ENCODE measurements at regions not wholly inside any gene's neighbourhood (a gene's known extent, or its start where the extent isn't known, plus 50 kb on each side); places are given as distances from the start of the nearest gene placed in this dataset.

DNA sequence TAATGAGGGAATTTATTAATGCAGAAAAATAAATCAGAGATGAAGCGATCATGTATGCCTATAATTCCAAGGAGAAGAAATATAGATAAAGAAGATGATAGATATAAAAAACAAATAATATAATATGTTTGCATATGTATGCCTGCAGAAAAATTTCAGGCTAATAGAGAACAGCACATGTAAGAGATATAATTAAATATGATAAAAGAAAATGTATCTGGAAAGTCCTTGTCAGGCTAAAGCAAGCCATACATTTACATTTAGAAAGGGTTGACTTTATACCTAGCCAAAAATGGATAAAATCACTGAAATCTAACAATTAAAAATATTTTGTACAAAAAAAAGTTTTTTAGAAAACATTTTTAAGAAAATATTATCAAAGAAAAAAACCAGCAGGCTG lies 454.1 kb downstream of the C6orf118 start:
- no peak for TF ChIP-seq CTCF (IDR thresholded peaks at IDR 0.05; ENCODE audit: control insufficient read depth, insufficient read depth, low read depth, low read length, missing control alignments)
- DNase-seq (ENCODE audit: low read depth) = no peak
- H3K4me3 ChIP-seq (ENCODE audit: control insufficient read depth, low read depth, low read length) = no peak overlapping the region

- DNase-seq (ENCODE audit: low read depth) = no peak
- TF ChIP-seq CTCF (IDR thresholded peaks at IDR 0.05; ENCODE audit: control insufficient read depth, insufficient read depth, low read depth, low read length, missing control alignments) = no peak
- H3K4me3 ChIP-seq (ENCODE audit: control insufficient read depth, low read depth, low read length) = no peak overlapping the region
These were observed 454.9 kb downstream of the C6orf118 start for GRCh38 chr6:164854526-164854925.

DNA sequence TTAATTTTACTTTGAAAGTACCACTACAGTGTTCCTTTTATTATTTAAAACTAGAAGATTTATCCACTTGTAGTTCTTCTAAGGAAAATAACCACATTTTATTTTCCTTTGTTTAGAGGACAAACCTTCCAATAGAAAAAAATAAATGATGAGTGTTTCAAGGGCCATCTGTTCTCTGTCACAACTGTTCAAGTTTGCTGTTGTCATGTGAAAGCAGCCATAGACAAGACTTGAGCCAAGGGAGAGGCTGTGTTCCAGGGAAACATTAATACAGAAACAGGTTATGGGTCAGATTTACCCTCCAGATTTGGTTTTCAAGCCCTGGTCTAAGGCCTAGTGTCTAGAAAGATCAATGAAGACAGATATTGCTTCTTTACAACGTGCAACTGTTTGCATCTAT lies 463.6 kb downstream of the C6orf118 start:
- H3K4me3 ChIP-seq (ENCODE audit: control insufficient read depth, low read depth, low read length) = no peak overlapping the region
- no peak for DNase-seq (ENCODE audit: low read depth)
- TF ChIP-seq CTCF (IDR thresholded peaks at IDR 0.05; ENCODE audit: control insufficient read depth, insufficient read depth, low read depth, low read length, missing control alignments) = no peak

- no peak for DNase-seq (ENCODE audit: low read depth)
- no peak for TF ChIP-seq CTCF (IDR thresholded peaks at IDR 0.05; ENCODE audit: control insufficient read depth, insufficient read depth, low read depth, low read length, missing control alignments)
- no peak overlapping the region for H3K4me3 ChIP-seq (ENCODE audit: control insufficient read depth, low read depth, low read length)
These were observed 467.3 kb downstream of the C6orf118 start for GRCh38 chr6:164842085-164842484.

- DNase-seq (ENCODE audit: low read depth) = no peak
- no peak for TF ChIP-seq CTCF (IDR thresholded peaks at IDR 0.05; ENCODE audit: control insufficient read depth, insufficient read depth, low read depth, low read length, missing control alignments)
- no peak overlapping the region for H3K4me3 ChIP-seq (ENCODE audit: control insufficient read depth, low read depth, low read length)
These were observed 471.3 kb downstream of the C6orf118 start for GRCh38 chr6:164838068-164838615.

DNA sequence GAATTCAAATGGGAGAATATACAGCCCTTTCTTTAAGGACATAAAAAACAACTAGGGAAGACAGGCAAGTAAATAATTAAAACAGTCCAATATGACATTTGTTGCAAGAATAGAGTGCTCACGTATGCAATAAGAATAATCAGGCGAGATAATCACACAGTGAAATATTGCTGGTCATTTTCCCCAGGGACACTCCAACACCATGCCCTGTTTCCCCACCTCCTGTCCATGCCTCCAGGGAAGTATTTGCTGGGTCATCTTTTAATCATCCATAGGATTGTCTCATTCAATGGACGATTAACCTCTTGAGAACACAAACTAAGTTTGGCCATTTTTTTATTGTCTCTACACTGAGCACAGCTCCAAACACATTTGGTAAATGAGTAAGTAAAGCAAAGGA lies 472.9 kb downstream of the C6orf118 start:
- TF ChIP-seq CTCF (IDR thresholded peaks at IDR 0.05; ENCODE audit: control insufficient read depth, insufficient read depth, low read depth, low read length, missing control alignments) = no peak
- no peak overlapping the region for H3K4me3 ChIP-seq (ENCODE audit: control insufficient read depth, low read depth, low read length)

DNA sequence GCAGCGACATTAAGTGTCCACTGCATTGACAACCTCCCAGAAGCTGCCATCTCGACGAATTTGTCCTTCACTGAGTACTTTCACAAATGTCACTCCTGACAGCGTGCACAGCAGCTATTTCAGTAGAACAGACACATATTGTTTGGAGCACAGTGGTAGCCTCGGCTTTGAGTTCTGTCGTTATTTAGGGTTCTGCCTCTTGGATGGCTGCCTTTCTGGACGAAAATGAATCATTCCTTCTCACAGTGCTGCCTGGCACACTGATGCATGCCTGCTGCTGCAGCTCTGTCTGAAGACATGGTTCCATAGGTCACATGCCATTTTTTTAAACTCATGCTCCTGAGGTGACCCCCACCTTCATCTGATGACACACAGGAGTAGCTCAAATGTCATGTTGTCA lies 477.0 kb downstream of the C6orf118 start:
- DNase-seq (ENCODE audit: low read depth) = no peak
- H3K4me3 ChIP-seq (ENCODE audit: control insufficient read depth, low read depth, low read length) = no peak overlapping the region
- no peak for TF ChIP-seq CTCF (IDR thresholded peaks at IDR 0.05; ENCODE audit: control insufficient read depth, insufficient read depth, low read depth, low read length, missing control alignments)

More for the DNA sequence above, 472.9 kb downstream of the C6orf118 start:
- DNase-seq (ENCODE audit: low read depth) = no peak

Measured in AG09309 (cell line).